Astrocyte (in vitro differentiated cells and primary cell): ENCODE measurements at regions not wholly inside any gene's neighbourhood (a gene's known extent, or its start where the extent isn't known, plus 50 kb on each side); places are given as distances from the start of the nearest gene placed in this dataset.

Experiments used
- DNase-seq: peaks from one replicate; pipeline ENCODE4 v3.0.0-alpha.2; 2010; ENCODE audit warnings: low read depth
- FAIRE-seq: peaks from 2 replicates; lab custom pipeline; 2011; peaks lifted over from hg19 to GRCh38; lab: Jason Lieb, UNC
- H2AFZ ChIP-seq: 2 replicates; pipeline ENCODE4 v1.6.0; 2012; ENCODE audit warnings: low read depth, low read length, inconsistent platforms
- H3K27ac ChIP-seq: 2 replicates; pipeline ENCODE4 v1.5.1; 2011; ENCODE audit warnings: low read depth, low read length, inconsistent platforms
- H3K27me3 ChIP-seq: 2 replicates; pipeline ENCODE4 v1.6.0; 2011; ENCODE audit warnings: low read length, inconsistent platforms; ENCODE audit not compliant: insufficient read depth
- H3K36me3 ChIP-seq: 2 replicates; pipeline ENCODE4 v1.5.1; 2011; ENCODE audit warnings: low read length, inconsistent platforms; ENCODE audit not compliant: insufficient read depth
- H3K4me1 ChIP-seq: 2 replicates; pipeline ENCODE4 v1.5.1; 2011; ENCODE audit warnings: low read length, inconsistent platforms; ENCODE audit not compliant: insufficient read depth
- H3K4me2 ChIP-seq: 2 replicates; pipeline ENCODE4 v1.6.0; 2012; ENCODE audit warnings: low read length, inconsistent platforms
- H3K4me3 ChIP-seq: 2 replicates; pipeline ENCODE4 v1.5.1; 2011; ENCODE audit warnings: low read depth, mild to moderate bottlenecking, low read length, inconsistent platforms; ENCODE audit not compliant: insufficient read depth
- H3K79me2 ChIP-seq: 2 replicates; pipeline ENCODE4 v1.6.0; 2012; ENCODE audit warnings: mild to moderate bottlenecking, low read length, inconsistent platforms; ENCODE audit not compliant: insufficient read depth
- H3K9ac ChIP-seq: 2 replicates; pipeline ENCODE4 v1.6.0; 2012; ENCODE audit warnings: mild to moderate bottlenecking, low read length, inconsistent platforms
- H3K9me3 ChIP-seq: 2 replicates; pipeline ENCODE4 v1.5.1; 2012; ENCODE audit warnings: low read depth, mild to moderate bottlenecking, low read length, inconsistent platforms; ENCODE audit not compliant: insufficient read depth
- H4K20me1 ChIP-seq: 2 replicates; pipeline ENCODE4 v1.6.0; 2012; ENCODE audit warnings: low read length, inconsistent platforms; ENCODE audit not compliant: insufficient read depth
- H3K27ac Mint-ChIP-seq: one replicate; pipeline ENCODE4 v1.8.0; 2021; ENCODE audit warnings: mild to moderate bottlenecking, mixed read lengths; ENCODE audit not compliant: unreplicated experiment
- H3K27me3 Mint-ChIP-seq: one replicate; pipeline ENCODE4 v1.8.0; 2021; ENCODE audit warnings: low read depth, mixed read lengths; ENCODE audit not compliant: unreplicated experiment
- H3K36me3 Mint-ChIP-seq: one replicate; pipeline ENCODE4 v1.8.0; 2021; ENCODE audit warnings: low read depth, mixed read lengths; ENCODE audit not compliant: unreplicated experiment
- H3K4me1 Mint-ChIP-seq: one replicate; pipeline ENCODE4 v1.8.0; 2021; ENCODE audit warnings: low read depth, mixed read lengths; ENCODE audit not compliant: unreplicated experiment
- H3K4me3 Mint-ChIP-seq: one replicate; pipeline ENCODE4 v1.8.0; 2021; ENCODE audit warnings: mild to moderate bottlenecking, moderate library complexity, mixed read lengths; ENCODE audit not compliant: unreplicated experiment
- H3K9me3 Mint-ChIP-seq: one replicate; pipeline ENCODE4 v1.8.0; 2021; ENCODE audit warnings: mild to moderate bottlenecking, mixed read lengths; ENCODE audit not compliant: unreplicated experiment
- CTCF ChIP-seq: IDR thresholded peaks from 2 replicates; pipeline ENCODE4 v1.5.1; 2011; ENCODE audit warnings: low read depth, mild to moderate bottlenecking, inconsistent platforms, low read length, moderate library complexity; ENCODE audit not compliant: insufficient read depth
- EZH2 ChIP-seq: IDR thresholded peaks from 2 replicates; pipeline ENCODE4 v1.6.1; 2012; ENCODE audit warnings: mild to moderate bottlenecking, low read length, inconsistent platforms; ENCODE audit not compliant: insufficient read depth

GRCh38 chr15:75149867-75150709 lies 51.6 kb upstream of the C15orf39 start:
- no peaks in the 10 kb centered on the region for H4K20me1 ChIP-seq
- Mint-ChIP-seq H3K4me3 (no peak overlapping the region), H3K27me3 (peaks cover 10% of the 10 kb centered on the region), H3K36me3 (peaks cover 3% of the 10 kb centered on the region), H3K9me3 (peaks cover 7% of the 10 kb centered on the region), H3K27ac (no peak overlapping the region), H3K4me1 (peaks cover 18% of the 10 kb centered on the region)
- no peak overlapping the region for H3K9ac ChIP-seq
- H3K27me3 ChIP-seq, result no peaks in the 10 kb centered on the region
- H2AFZ ChIP-seq, result no peak overlapping the region
- no peaks in the 10 kb centered on the region for H3K36me3 ChIP-seq
- no peaks in the 10 kb centered on the region for H3K4me1 ChIP-seq
- peaks cover 6% of the 10 kb centered on the region for H3K9me3 ChIP-seq
- no peaks in the 10 kb centered on the region for H3K79me2 ChIP-seq
- FAIRE-seq (peak; percentile 26), DNase-seq (peak; percentile 32)
- H3K4me2 ChIP-seq, result peak overlapping the region; percentile 3
- no peak overlapping the region for H3K4me3 ChIP-seq
- TF ChIP-seq EZH2, result no peak
- TF ChIP-seq CTCF, result no peak
- no peak overlapping the region for H3K27ac ChIP-seq

GRCh38 chr15:75151214-75152128 lies 50.2 kb upstream of the C15orf39 start:
- no peak for TF ChIP-seq CTCF
- TF ChIP-seq EZH2, result no peak
- no peak overlapping the region for H3K27ac Mint-ChIP-seq
- peaks cover 3% of the 10 kb centered on the region for H3K36me3 Mint-ChIP-seq
- H3K36me3 ChIP-seq, result no peaks in the 10 kb centered on the region
- no peak overlapping the region for H3K4me3 ChIP-seq
- H3K9ac ChIP-seq, result no peak overlapping the region
- H3K27me3 Mint-ChIP-seq, result peaks cover 10% of the 10 kb centered on the region
- H3K4me3 Mint-ChIP-seq, result no peak overlapping the region
- H4K20me1 ChIP-seq, result no peaks in the 10 kb centered on the region
- no peak overlapping the region for H3K27ac ChIP-seq
- no peaks in the 10 kb centered on the region for H3K9me3 ChIP-seq
- H3K27me3 ChIP-seq, result no peaks in the 10 kb centered on the region
- H3K4me1 ChIP-seq, result no peaks in the 10 kb centered on the region
- FAIRE-seq (no peak), DNase-seq (no peak)
- H3K79me2 ChIP-seq, result no peaks in the 10 kb centered on the region
- H3K4me1 Mint-ChIP-seq, result peaks cover 21% of the 10 kb centered on the region
- H2AFZ ChIP-seq, result no peak overlapping the region
- H3K9me3 Mint-ChIP-seq, result peaks cover 7% of the 10 kb centered on the region
- no peak overlapping the region for H3K4me2 ChIP-seq
